A204.1 (cell line): ENCODE measurements at regions not wholly inside any gene's neighbourhood (a gene's known extent, or its start where the extent isn't known, plus 50 kb on each side); places are given as distances from the start of the nearest gene placed in this dataset.

Experiments used
- FAIRE-seq: peaks from 2 replicates; lab custom pipeline; 2012; peaks lifted over from hg19 to GRCh38; lab: Jason Lieb, UNC

GRCh38 chr7:15855525-15856109, 169.1 kb upstream of the MEOX2 start:
- no peak for FAIRE-seq

GRCh38 chr7:15854841-15855524, 168.5 kb upstream of the MEOX2 start:
- FAIRE-seq, result no peak

- peak; percentile 78 for FAIRE-seq
Measured at GRCh38 chr7:15853832-15854470, 167.5 kb upstream of the MEOX2 start.

- no peak for FAIRE-seq
Measured at GRCh38 chr7:15851201-15851600, 164.7 kb upstream of the MEOX2 start.

- FAIRE-seq, result no peak
Measured at GRCh38 chr7:15848901-15849300, 162.4 kb upstream of the MEOX2 start.

GRCh38 chr7:15848362-15848761, 161.9 kb upstream of the MEOX2 start:
- no peak for FAIRE-seq

- FAIRE-seq, result no peak
Measured at GRCh38 chr7:15845868-15846267, 159.4 kb upstream of the MEOX2 start.

- no peak for FAIRE-seq
Measured at GRCh38 chr7:15845461-15845860, 159.0 kb upstream of the MEOX2 start.

- FAIRE-seq, result no peak
Measured at GRCh38 chr7:15839416-15840100, 153.1 kb upstream of the MEOX2 start.

- FAIRE-seq, result no peak
Measured at GRCh38 chr7:15838265-15838664, 151.8 kb upstream of the MEOX2 start.

GRCh38 chr7:15837306-15837950, 150.9 kb upstream of the MEOX2 start:
- no peak for FAIRE-seq

GRCh38 chr7:15836651-15837050, 150.2 kb upstream of the MEOX2 start:
- FAIRE-seq, result no peak

GRCh38 chr7:15836041-15836440, 149.6 kb upstream of the MEOX2 start:
- FAIRE-seq, result no peak

GRCh38 chr7:15834446-15834845, 148.0 kb upstream of the MEOX2 start:
- FAIRE-seq, result no peak

GRCh38 chr7:15832996-15833395, 146.5 kb upstream of the MEOX2 start:
- no peak for FAIRE-seq

GRCh38 chr7:15831606-15832005, 145.1 kb upstream of the MEOX2 start:
- FAIRE-seq, result no peak

- no peak for FAIRE-seq
Measured at GRCh38 chr7:15829691-15830090, 143.2 kb upstream of the MEOX2 start.

- no peak for FAIRE-seq
Measured at GRCh38 chr7:15828881-15829280, 142.4 kb upstream of the MEOX2 start.

- no peak for FAIRE-seq
Measured at GRCh38 chr7:15821484-15822427, 135.3 kb upstream of the MEOX2 start.

- FAIRE-seq, result no peak
Measured at GRCh38 chr7:15820319-15820718, 133.8 kb upstream of the MEOX2 start.

GRCh38 chr7:15816835-15817426, 130.4 kb upstream of the MEOX2 start:
- no peak for FAIRE-seq
